GM15510 (cell line): ENCODE measurements at regions not wholly inside any gene's neighbourhood (a gene's known extent, or its start where the extent isn't known, plus 50 kb on each side); places are given as distances from the start of the nearest gene placed in this dataset.

Source experiments
- POLR2A ChIP-seq: IDR thresholded peaks from 3 replicates; pipeline ENCODE4 v1.6.1; 2011; ENCODE audit warnings: borderline replicate concordance; ENCODE audit not compliant: insufficient read length; ENCODE audit errors: extremely low read depth

- TF ChIP-seq POLR2A = no peak
Observed at GRCh38 chr6:56874328-56874727, 80.6 kb upstream of the BEND6 start.

GRCh38 chr6:56869346-56869745, 85.6 kb upstream of the BEND6 start:
- TF ChIP-seq POLR2A = no peak

- no peak for TF ChIP-seq POLR2A
Observed at GRCh38 chr6:56868687-56869086, 86.2 kb upstream of the BEND6 start.

GRCh38 chr6:56866917-56867522, 87.9 kb upstream of the BEND6 start:
- no peak for TF ChIP-seq POLR2A

GRCh38 chr6:56865081-56865875, 89.6 kb upstream of the BEND6 start:
- no peak for TF ChIP-seq POLR2A

GRCh38 chr6:56864171-56864616, 90.7 kb upstream of the BEND6 start:
- no peak for TF ChIP-seq POLR2A

- no peak for TF ChIP-seq POLR2A
Observed at GRCh38 chr6:56863366-56863765, 91.5 kb upstream of the BEND6 start.

- no peak for TF ChIP-seq POLR2A
Observed at GRCh38 chr6:56862415-56863175, 92.3 kb upstream of the BEND6 start.

GRCh38 chr6:56860475-56860874, 94.4 kb upstream of the BEND6 start:
- TF ChIP-seq POLR2A = no peak

- no peak for TF ChIP-seq POLR2A
Observed at GRCh38 chr6:56856036-56856580, 98.8 kb upstream of the BEND6 start.

GRCh38 chr6:56854086-56854485, 100.8 kb upstream of the BEND6 start:
- no peak for TF ChIP-seq POLR2A

- no peak for TF ChIP-seq POLR2A
Observed at GRCh38 chr6:56853541-56853940, 101.4 kb upstream of the BEND6 start.

GRCh38 chr6:56852260-56853010, 102.5 kb upstream of the BEND6 start:
- no peak for TF ChIP-seq POLR2A

GRCh38 chr6:56851541-56852259, 103.2 kb upstream of the BEND6 start:
- TF ChIP-seq POLR2A = peak; percentile 23
